Mammary epithelial cell (primary cell): ENCODE measurements at regions not wholly inside any gene's neighbourhood (a gene's known extent, or its start where the extent isn't known, plus 50 kb on each side); places are given as distances from the start of the nearest gene placed in this dataset.

Experiments used
- CTCF ChIP-seq, 2 donors: IDR thresholded peaks in 1 of 2; conservative IDR thresholded peaks in 1 of 2; 2 replicates each; pipeline ENCODE4 v1.5.1; 2011 to 2012; ENCODE audit warnings: inconsistent platforms in 2 of 2, low read length in 2 of 2, mild to moderate bottlenecking in 2 of 2, control low read depth in 1 of 2, low read depth in 1 of 2; ENCODE audit not compliant: insufficient read depth in 1 of 2; ENCODE audit errors: extremely low read depth in 1 of 2
- EZH2 ChIP-seq: IDR thresholded peaks from 2 replicates; pipeline ENCODE4 v1.6.1; 2012; ENCODE audit warnings: low read length, inconsistent platforms, borderline replicate concordance

DNA sequence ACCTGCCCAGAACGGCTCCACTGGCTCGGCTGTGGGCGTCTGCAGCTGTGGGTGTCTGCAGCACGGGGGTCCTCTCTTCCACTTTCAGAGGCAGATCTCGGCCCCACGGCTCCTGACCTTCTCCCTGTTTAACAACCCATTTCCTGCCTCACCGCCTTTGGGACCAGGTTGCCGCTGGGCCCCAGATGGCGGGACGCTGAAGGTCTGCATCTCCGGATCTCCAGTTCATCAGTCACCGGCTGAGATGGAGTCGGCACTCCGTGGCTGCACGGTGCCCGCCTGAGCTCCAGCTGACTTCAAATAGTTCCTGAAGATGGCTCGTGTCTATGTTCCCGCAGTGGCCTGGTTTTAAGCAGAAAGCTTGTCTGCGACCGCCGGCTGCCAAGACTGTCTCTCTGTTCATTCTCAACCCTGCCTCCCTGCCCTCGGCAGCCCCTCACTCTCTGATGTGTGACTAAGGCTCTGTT lies 475.9 kb downstream of the BRD1 start:
- TF ChIP-seq CTCF (conservative IDR thresholded peaks at IDR 0.05 in 1 of 2, IDR thresholded peaks at IDR 0.05 in 1 of 2; ENCODE audit: extremely low read depth in 1 of 2, insufficient read depth in 1 of 2, low read depth in 1 of 2, low read length in 2 of 2) (no peak), EZH2 (no peak)
